HEK293 (cell line): ENCODE measurements at regions not wholly inside any gene's neighbourhood (a gene's known extent, or its start where the extent isn't known, plus 50 kb on each side); places are given as distances from the start of the nearest gene placed in this dataset.
A peak's percentile ranks its signal among the peaks of the same experiment; 100 is the strongest.

ENCODE experiments used
- CTCF ChIA-PET: fragments of 350-600 bp; formaldehyde crosslinking; extraction: SDS; loops from one replicate; lab custom pipeline; 2021; ENCODE audit warnings: antibody characterized with exemption; lab: Yijun Ruan, JAX
- POLR2A ChIA-PET: fragments of 300-600 bp; formaldehyde crosslinking; extraction: SDS; loops from one replicate; lab custom pipeline; 2020; ENCODE audit warnings: antibody characterized with exemption, inconsistent platforms; lab: Yijun Ruan, JAX
- H3K27ac ChIP-seq: fragments of 200-500 bp; sonication (Bioruptor generic); 2 replicates; pipeline ENCODE4 v1.5.1; 2014; ENCODE audit warnings: low read depth, low read length, control low read depth, inconsistent platforms; ENCODE audit errors: extremely low read depth
- H3K36me3 ChIP-seq, 2 experiments: fragments of 200-500 bp in 1 of 2; sonication (Bioruptor generic) in 1 of 2; 1 replicate in 1 of 2; 2 replicates in 1 of 2; pipeline ENCODE4 v1.5.1; 2014 to 2017; ENCODE audit warnings: inconsistent platforms in 2 of 2, low read length in 2 of 2; ENCODE audit not compliant: control insufficient read depth in 2 of 2, insufficient read depth in 1 of 2
- H3K4me1 ChIP-seq: fragments of 200-500 bp; sonication (Bioruptor generic); 2 replicates; pipeline ENCODE4 v1.5.1; 2014; ENCODE audit warnings: mild to moderate bottlenecking, low read length, inconsistent platforms; ENCODE audit not compliant: control insufficient read depth, insufficient read depth
- H3K4me3 ChIP-seq: 2 replicates; pipeline ENCODE4 v1.5.1; 2011; ENCODE audit warnings: low read depth, mild to moderate bottlenecking, control low read depth, low read length, moderate library complexity
- H3K9me3 ChIP-seq: fragments of 200-500 bp; sonication (Bioruptor generic); 2 replicates; pipeline ENCODE4 v1.5.1; 2014; ENCODE audit warnings: low read depth, low read length, inconsistent platforms; ENCODE audit not compliant: control insufficient read depth, insufficient read depth
- PRDM1 ChIP-seq: fragments of 450-650 bp; formaldehyde crosslinking; IDR thresholded peaks from 2 replicates; pipeline ENCODE4; 2016; ENCODE audit warnings: missing biosample characterization, missing genetic modification characterization
- PRDM4 ChIP-seq: fragments of 450-650 bp; formaldehyde crosslinking; IDR thresholded peaks from 2 replicates; pipeline ENCODE4 v1.5.1; 2017; ENCODE audit warnings: missing biosample characterization, missing genetic modification characterization
- PRDM6 ChIP-seq: fragments of 450-650 bp; formaldehyde crosslinking; IDR thresholded peaks from 2 replicates; pipeline ENCODE4 v1.5.1; 2017; ENCODE audit warnings: missing biosample characterization, missing genetic modification characterization
- TRIM28 ChIP-seq: IDR thresholded peaks from 2 replicates; pipeline ENCODE4 v1.6.1; 2011; ENCODE audit warnings: low read length, control low read depth, borderline replicate concordance
- ZBTB17 ChIP-seq: fragments of 450-650 bp; formaldehyde crosslinking; IDR thresholded peaks from 2 replicates; pipeline ENCODE4 v1.5.1; 2016; ENCODE audit warnings: missing biosample characterization, missing genetic modification characterization
- ZBTB21 ChIP-seq: fragments of 450-650 bp; formaldehyde crosslinking; IDR thresholded peaks from 2 replicates; pipeline ENCODE4 v1.5.1; 2017; ENCODE audit warnings: missing biosample characterization, missing genetic modification characterization
- ZFP37 ChIP-seq: fragments of 450-650 bp; formaldehyde crosslinking; IDR thresholded peaks from 2 replicates; pipeline ENCODE4 v1.5.1; 2016; ENCODE audit warnings: missing biosample characterization, missing genetic modification characterization
- ZFP41 ChIP-seq: fragments of 450-650 bp; formaldehyde crosslinking; IDR thresholded peaks from 2 replicates; pipeline ENCODE4 v1.5.1; 2016; ENCODE audit warnings: missing biosample characterization, missing genetic modification characterization, borderline replicate concordance
- ZNF146 ChIP-seq: fragments of 450-650 bp; formaldehyde crosslinking; IDR thresholded peaks from 2 replicates; pipeline ENCODE4 v1.5.1; 2016; ENCODE audit warnings: missing biosample characterization, missing genetic modification characterization
- ZNF174 ChIP-seq: fragments of 450-650 bp; formaldehyde crosslinking; IDR thresholded peaks from 2 replicates; pipeline ENCODE4 v1.5.0; 2017; ENCODE audit warnings: missing biosample characterization, mild to moderate bottlenecking, missing genetic modification characterization
- ZNF335 ChIP-seq: fragments of 450-650 bp; formaldehyde crosslinking; conservative IDR thresholded peaks from 2 replicates; pipeline ENCODE4 v1.5.1; 2016; ENCODE audit warnings: missing biosample characterization, missing genetic modification characterization
- ZNF391 ChIP-seq: fragments of 450-650 bp; formaldehyde crosslinking; IDR thresholded peaks from 2 replicates; pipeline ENCODE4 v1.5.1; 2016; ENCODE audit warnings: low read depth, missing biosample characterization, missing genetic modification characterization, borderline replicate concordance
- ZNF530 ChIP-seq: fragments of 450-650 bp; formaldehyde crosslinking; IDR thresholded peaks from 2 replicates; pipeline ENCODE4 v1.5.1; 2016; ENCODE audit warnings: low read depth, missing biosample characterization, missing genetic modification characterization
- ZNF549 ChIP-seq: fragments of 450-650 bp; IDR thresholded peaks from 2 replicates; pipeline ENCODE4 v1.5.1; 2018; ENCODE audit warnings: missing biosample characterization, missing genetic modification characterization, mild to moderate bottlenecking, inconsistent platforms, moderate library complexity
- ZNF560 ChIP-seq: fragments of 450-650 bp; formaldehyde crosslinking; IDR thresholded peaks from 2 replicates; pipeline ENCODE4 v1.5.1; 2017; ENCODE audit warnings: missing biosample characterization, missing genetic modification characterization, borderline replicate concordance
- ZNF561 ChIP-seq: fragments of 450-650 bp; IDR thresholded peaks from 2 replicates; pipeline ENCODE4 v1.5.1; 2018; ENCODE audit warnings: missing biosample characterization, missing genetic modification characterization, borderline replicate concordance
- ZNF664 ChIP-seq: fragments of 450-650 bp; formaldehyde crosslinking; IDR thresholded peaks from 2 replicates; pipeline ENCODE4 v1.5.1; 2016; ENCODE audit warnings: missing biosample characterization, missing genetic modification characterization
- ZNF701 ChIP-seq: fragments of 450-650 bp; formaldehyde crosslinking; IDR thresholded peaks from 2 replicates; pipeline ENCODE4 v1.5.1; 2016; ENCODE audit warnings: missing biosample characterization, missing genetic modification characterization
- ZNF837 ChIP-seq: fragments of 450-650 bp; formaldehyde crosslinking; IDR thresholded peaks from 2 replicates; pipeline ENCODE4 v1.5.1; 2016; ENCODE audit warnings: missing biosample characterization, missing genetic modification characterization
- ZNF843 ChIP-seq: fragments of 450-650 bp; formaldehyde crosslinking; IDR thresholded peaks from 2 replicates; pipeline ENCODE4 v1.5.1; 2016; ENCODE audit warnings: missing biosample characterization, missing genetic modification characterization
- TF ChIP-seq, protein P1 (sequence below): fragments of 450-650 bp; formaldehyde crosslinking; IDR thresholded peaks from 2 replicates; pipeline ENCODE4 v1.5.1; 2016; ENCODE audit warnings: missing biosample characterization, missing genetic modification characterization, low read depth
- TF ChIP-seq, protein P2 (sequence below): fragments of 450-650 bp; formaldehyde crosslinking; IDR thresholded peaks from 2 replicates; pipeline ENCODE4 v1.5.1; 2016; ENCODE audit warnings: missing biosample characterization, missing genetic modification characterization

DNA sequence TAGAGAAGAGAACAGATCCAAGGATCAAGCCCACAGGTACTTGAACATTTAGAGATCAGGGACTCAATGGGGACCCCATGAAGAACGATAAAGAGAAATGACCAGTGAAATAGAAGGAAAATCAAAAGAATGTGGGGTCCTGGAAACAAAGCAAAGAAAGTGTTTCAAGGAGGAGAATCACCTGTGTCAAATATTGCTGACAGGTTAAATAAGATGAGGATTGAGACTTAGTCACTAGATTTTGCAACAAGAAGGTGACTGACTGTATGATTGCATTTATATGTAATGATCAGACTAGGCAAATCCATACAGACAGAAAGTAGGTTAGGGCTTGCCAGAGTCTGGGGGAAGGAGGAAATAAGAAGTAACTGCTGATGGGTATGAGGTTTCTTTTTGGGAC, 254.9 kb upstream of the NPY start (continued):
- TF ChIP-seq PRDM4 (tag by site-specific recombination) (no peak), PRDM1 (tag by site-specific recombination) (no peak), ZNF664 (tag by site-specific recombination) (no peak), ZBTB17 (tag by site-specific recombination) (no peak), ZNF335 (no peak), ZNF560 (no peak), ZNF561 (no peak), TRIM28 (no peak), ZNF549 (tag by site-specific recombination) (no peak)
- TF ChIP-seq, all 188 proteins: peak for 0

GRCh38 chr7:24034251-24034650, 249.7 kb upstream of the NPY start:
- Histone ChIP-seq H3K4me1 (no peaks in the 10 kb centered on the region), H3K9me3 (no peaks in the 10 kb centered on the region), H3K36me3 (no peaks in the 10 kb centered on the region), H3K27ac (no peak overlapping the region), H3K4me3 (no peak overlapping the region)
- ChIA-PET POLR2A (no interaction called here), CTCF (interaction anchor here (0.6 kb wide), 2 partner anchors 16 to 434 kb away, joined by 3 to 4 read pairs; no protein-coding TSS in a partner anchor)
- TF ChIP-seq PRDM6 (0 out of 2 replicates have a peak, but pooled peaks have one; percentile 11), ZNF530 (tag by site-specific recombination) (no peak), ZNF391 (no peak), ZNF837 (no peak), ZFP41 (no peak)
- TF ChIP-seq, protein P1, sequence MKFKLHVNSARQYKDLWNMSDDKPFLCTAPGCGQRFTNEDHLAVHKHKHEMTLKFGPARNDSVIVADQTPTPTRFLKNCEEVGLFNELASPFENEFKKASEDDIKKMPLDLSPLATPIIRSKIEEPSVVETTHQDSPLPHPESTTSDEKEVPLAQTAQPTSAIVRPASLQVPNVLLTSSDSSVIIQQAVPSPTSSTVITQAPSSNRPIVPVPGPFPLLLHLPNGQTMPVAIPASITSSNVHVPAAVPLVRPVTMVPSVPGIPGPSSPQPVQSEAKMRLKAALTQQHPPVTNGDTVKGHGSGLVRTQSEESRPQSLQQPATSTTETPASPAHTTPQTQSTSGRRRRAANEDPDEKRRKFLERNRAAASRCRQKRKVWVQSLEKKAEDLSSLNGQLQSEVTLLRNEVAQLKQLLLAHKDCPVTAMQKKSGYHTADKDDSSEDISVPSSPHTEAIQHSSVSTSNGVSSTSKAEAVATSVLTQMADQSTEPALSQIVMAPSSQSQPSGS (tag by site-specific recombination), result no peak
- TF ChIP-seq, protein P2, sequence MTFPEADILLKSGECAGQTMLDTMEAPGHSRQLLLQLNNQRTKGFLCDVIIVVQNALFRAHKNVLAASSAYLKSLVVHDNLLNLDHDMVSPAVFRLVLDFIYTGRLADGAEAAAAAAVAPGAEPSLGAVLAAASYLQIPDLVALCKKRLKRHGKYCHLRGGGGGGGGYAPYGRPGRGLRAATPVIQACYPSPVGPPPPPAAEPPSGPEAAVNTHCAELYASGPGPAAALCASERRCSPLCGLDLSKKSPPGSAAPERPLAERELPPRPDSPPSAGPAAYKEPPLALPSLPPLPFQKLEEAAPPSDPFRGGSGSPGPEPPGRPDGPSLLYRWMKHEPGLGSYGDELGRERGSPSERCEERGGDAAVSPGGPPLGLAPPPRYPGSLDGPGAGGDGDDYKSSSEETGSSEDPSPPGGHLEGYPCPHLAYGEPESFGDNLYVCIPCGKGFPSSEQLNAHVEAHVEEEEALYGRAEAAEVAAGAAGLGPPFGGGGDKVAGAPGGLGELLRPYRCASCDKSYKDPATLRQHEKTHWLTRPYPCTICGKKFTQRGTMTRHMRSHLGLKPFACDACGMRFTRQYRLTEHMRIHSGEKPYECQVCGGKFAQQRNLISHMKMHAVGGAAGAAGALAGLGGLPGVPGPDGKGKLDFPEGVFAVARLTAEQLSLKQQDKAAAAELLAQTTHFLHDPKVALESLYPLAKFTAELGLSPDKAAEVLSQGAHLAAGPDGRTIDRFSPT, result no peak

- Histone ChIP-seq H3K4me1 (no peaks in the 10 kb centered on the region), H3K27ac (no peak overlapping the region), H3K36me3 (no peaks in the 10 kb centered on the region), H3K9me3 (no peaks in the 10 kb centered on the region), H3K4me3 (no peak overlapping the region)
- ChIA-PET CTCF (interaction anchor here (0.5 kb wide), 1 partner anchor 35 kb away, joined by 3 read pairs; no protein-coding TSS in a partner anchor), POLR2A (no interaction called here)
- no peak for TF ChIP-seq ZNF146
- no peak for TF ChIP-seq ZNF843 (tag by site-specific recombination)
- TF ChIP-seq ZBTB21 (tag by site-specific recombination), result no peak
- no peak for TF ChIP-seq PRDM1 (tag by site-specific recombination)
- TF ChIP-seq ZNF701 (tag by site-specific recombination), result no peak
- no peak for TF ChIP-seq ZNF174 (tag by site-specific recombination)
- no peak for TF ChIP-seq ZFP37 (tag by site-specific recombination)
These were observed 248.5 kb upstream of the NPY start for GRCh38 chr7:24035366-24036032.
